Astrocyte of the spinal cord (primary cell): ENCODE measurements at regions not wholly inside any gene's neighbourhood (a gene's known extent, or its start where the extent isn't known, plus 50 kb on each side); places are given as distances from the start of the nearest gene placed in this dataset.

Source experiments
- DNase-seq: peaks from one replicate; pipeline ENCODE4 v3.0.0; 2011; ENCODE audit warnings: low read depth, low spot score
- H3K4me3 ChIP-seq: 2 replicates; pipeline ENCODE4 v1.5.1; 2011; ENCODE audit warnings: low read depth, mild to moderate bottlenecking, low read length, moderate library complexity
- CTCF ChIP-seq: IDR thresholded peaks from 2 replicates; pipeline ENCODE4 v1.5.1; 2012; ENCODE audit warnings: low read depth, mild to moderate bottlenecking, low read length, inconsistent platforms
- in situ Hi-C: cut with HindIII; loops from 2 replicates; pipeline ENCODE4 v1.10.0; 2017; ENCODE audit warnings: low sequenced_read_pairs

GRCh38 chr1:96509339-96509738 is 212.2 kb upstream of the PTBP2 start:
- DNase-seq = no peak
- in situ Hi-C loops = no loop called here
- no peak for TF ChIP-seq CTCF
- H3K4me3 ChIP-seq = no peak overlapping the region

GRCh38 chr1:96509951-96510350 is 211.6 kb upstream of the PTBP2 start:
- no peak overlapping the region for H3K4me3 ChIP-seq
- no peak for TF ChIP-seq CTCF
- DNase-seq = no peak
- in situ Hi-C loops = no loop called here

- in situ Hi-C loops = no loop called here
- no peak for TF ChIP-seq CTCF
Observed at GRCh38 chr1:96510391-96510790, 211.2 kb upstream of the PTBP2 start.

GRCh38 chr1:96510911-96511310 is 210.7 kb upstream of the PTBP2 start:
- no peak for TF ChIP-seq CTCF
- H3K4me3 ChIP-seq = no peak overlapping the region
- DNase-seq = no peak
- in situ Hi-C loops = no loop called here

More at GRCh38 chr1:96510391-96510790, 211.2 kb upstream of the PTBP2 start:
- no peak for DNase-seq
- no peak overlapping the region for H3K4me3 ChIP-seq

- no peak overlapping the region for H3K4me3 ChIP-seq
- in situ Hi-C loops = no loop called here
- peak; percentile 40 for DNase-seq
- TF ChIP-seq CTCF = no peak
Observed at GRCh38 chr1:96513136-96513535, 208.4 kb upstream of the PTBP2 start.

- TF ChIP-seq CTCF = no peak
- H3K4me3 ChIP-seq = no peak overlapping the region
- no peak for DNase-seq
- in situ Hi-C loops = no loop called here
Observed at GRCh38 chr1:96515430-96515829, 206.2 kb upstream of the PTBP2 start.

GRCh38 chr1:96515925-96516324 is 205.7 kb upstream of the PTBP2 start:
- no peak for DNase-seq
- no peak overlapping the region for H3K4me3 ChIP-seq
- in situ Hi-C loops = no loop called here
- no peak for TF ChIP-seq CTCF
